ENCODE measurements at regions not wholly inside any gene's neighbourhood (a gene's known extent, or its start where the extent isn't known, plus 50 kb on each side); places are given as distances from the start of the nearest gene placed in this dataset.

- no peak for TF ChIP-seq EZH2 (IDR thresholded peaks at IDR 0.05; ENCODE audit: borderline replicate concordance, low read depth, low read length, severe bottlenecking)
- no peak for TF ChIP-seq POLR2AphosphoS5 (IDR thresholded peaks at IDR 0.05; ENCODE audit: insufficient read depth, low read depth, low read length)
- TF ChIP-seq, protein P1, sequence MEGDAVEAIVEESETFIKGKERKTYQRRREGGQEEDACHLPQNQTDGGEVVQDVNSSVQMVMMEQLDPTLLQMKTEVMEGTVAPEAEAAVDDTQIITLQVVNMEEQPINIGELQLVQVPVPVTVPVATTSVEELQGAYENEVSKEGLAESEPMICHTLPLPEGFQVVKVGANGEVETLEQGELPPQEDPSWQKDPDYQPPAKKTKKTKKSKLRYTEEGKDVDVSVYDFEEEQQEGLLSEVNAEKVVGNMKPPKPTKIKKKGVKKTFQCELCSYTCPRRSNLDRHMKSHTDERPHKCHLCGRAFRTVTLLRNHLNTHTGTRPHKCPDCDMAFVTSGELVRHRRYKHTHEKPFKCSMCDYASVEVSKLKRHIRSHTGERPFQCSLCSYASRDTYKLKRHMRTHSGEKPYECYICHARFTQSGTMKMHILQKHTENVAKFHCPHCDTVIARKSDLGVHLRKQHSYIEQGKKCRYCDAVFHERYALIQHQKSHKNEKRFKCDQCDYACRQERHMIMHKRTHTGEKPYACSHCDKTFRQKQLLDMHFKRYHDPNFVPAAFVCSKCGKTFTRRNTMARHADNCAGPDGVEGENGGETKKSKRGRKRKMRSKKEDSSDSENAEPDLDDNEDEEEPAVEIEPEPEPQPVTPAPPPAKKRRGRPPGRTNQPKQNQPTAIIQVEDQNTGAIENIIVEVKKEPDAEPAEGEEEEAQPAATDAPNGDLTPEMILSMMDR (IDR thresholded peaks at IDR 0.05; ENCODE audit: extremely low read depth in 1 of 2, insufficient read depth in 1 of 2, low read depth in 1 of 2, low read length in 2 of 2), result no peak
- TF ChIP-seq MYC (IDR thresholded peaks at IDR 0.05; ENCODE audit: low read depth, low read length), result no peak
- TF ChIP-seq, protein P2, sequence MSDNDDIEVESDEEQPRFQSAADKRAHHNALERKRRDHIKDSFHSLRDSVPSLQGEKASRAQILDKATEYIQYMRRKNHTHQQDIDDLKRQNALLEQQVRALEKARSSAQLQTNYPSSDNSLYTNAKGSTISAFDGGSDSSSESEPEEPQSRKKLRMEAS (IDR thresholded peaks at IDR 0.05; ENCODE audit: insufficient read depth, insufficient read length), result no peak
- no peak for TF ChIP-seq GATA2 (IDR thresholded peaks at IDR 0.05; ENCODE audit: insufficient read depth, insufficient read length, low read depth, low read length)
- TF ChIP-seq JUN (IDR thresholded peaks at IDR 0.05; ENCODE audit: borderline replicate concordance, insufficient read depth, insufficient read length, low read depth), result no peak
- no peak for TF ChIP-seq POLR2A (IDR thresholded peaks at IDR 0.05; ENCODE audit: low read depth, low read length)
- TF ChIP-seq FOS (IDR thresholded peaks at IDR 0.05; ENCODE audit: borderline replicate concordance, insufficient read depth, low read length), result no peak
- no peaks in the 10 kb centered on the region for H3K27me3 ChIP-seq (ENCODE audit: control insufficient read depth in 2 of 2, insufficient read depth in 2 of 2, low read length in 2 of 2)
- H3K4me1 ChIP-seq (ENCODE audit: control insufficient read depth, extremely low read depth, insufficient read depth, low read length), result no peaks in the 10 kb centered on the region
- intact Hi-C loops (cut with micrococcal nuclease) (no loop called here), dilution Hi-C loops (cut with MboI; ENCODE audit: extremely low pct_ligation_motif_present, low sequenced_read_pairs) (no loop called here)
- no peak overlapping the region for H2AFZ ChIP-seq (ENCODE audit: low read depth, low read length)
- H3K27ac ChIP-seq (ENCODE audit: insufficient read depth, low read depth, low read length), result no peak overlapping the region
- H3K9me1 ChIP-seq (replicated peaks; ENCODE audit: control insufficient read depth, extremely low read depth, insufficient read depth, low read length), result no peaks in the 10 kb centered on the region
- no peak overlapping the region for H3K4me3 ChIP-seq (replicated peaks in 1 of 3; ENCODE audit: insufficient read depth in 1 of 3, low read depth in 1 of 3, low read length in 3 of 3)
- ChIA-PET POLR2A (no interaction called here), CTCF (interaction anchor here (1.7 to 2.3 kb wide), 2 partner anchors 25 to 34 kb away, joined by 4 to 6 read pairs; no protein-coding TSS in a partner anchor)
- no peaks in the 10 kb centered on the region for H3K79me2 ChIP-seq (ENCODE audit: control insufficient read depth, insufficient read depth, low read length)
- no peak for FAIRE-seq
- H3K9me3 ChIP-seq (replicated peaks; ENCODE audit: control insufficient read depth, insufficient read depth, low read length), result no peaks in the 10 kb centered on the region
- H4K20me1 ChIP-seq (replicated peaks; ENCODE audit: control insufficient read depth, extremely low read depth, insufficient read depth, low read length), result no peaks in the 10 kb centered on the region
- H3K4me2 ChIP-seq (ENCODE audit: insufficient read depth, low read length), result no peak overlapping the region
- BruUV-seq (replicated peaks), result no TSS peak
- DNase-seq (ENCODE audit: low read depth, low spot score), result no peak
- H3K36me3 ChIP-seq (ENCODE audit: control insufficient read depth in 2 of 2, extremely low read depth in 1 of 2, insufficient read depth in 2 of 2, low read length in 2 of 2), result no peaks in the 10 kb centered on the region
- H3K9ac ChIP-seq (replicated peaks; ENCODE audit: extremely low read depth, insufficient read depth, low read length), result no peak overlapping the region
Measured at GRCh38 chr17:79366988-79367571, 243.8 kb downstream of the RBFOX3 start.
